Stimulated activated CD8-positive, alpha-beta memory T cell treated with anti-CD3 and anti-CD28 coated beads, Interleukin-7, amount 100 ng/mL, for 48 hours (primary cell): ENCODE measurements at regions not wholly inside any gene's neighbourhood (a gene's known extent, or its start where the extent isn't known, plus 50 kb on each side); places are given as distances from the start of the nearest gene placed in this dataset.
"Not testable (repeated sequence)": the region's sequence is repeated elsewhere in the genome, so short reads cannot be mapped to it uniquely, and the experiment has no call there.

Experiments used
- DNase-seq, 2 donors: peaks; one replicate each; pipeline ENCODE4 v3.0.0-alpha.2; 2020; ENCODE audit warnings: low read depth in 1 of 2; ENCODE audit errors: extremely low read depth in 1 of 2

GRCh38 chr2:60259781-60260180, 293.7 kb downstream of the BCL11A start:
- DNase-seq = no peak

GRCh38 chr2:60252581-60253150, 300.8 kb downstream of the BCL11A start:
- DNase-seq = no peak

- no peak for DNase-seq
Measured at GRCh38 chr2:60251247-60251646, 302.2 kb downstream of the BCL11A start.

DNA sequence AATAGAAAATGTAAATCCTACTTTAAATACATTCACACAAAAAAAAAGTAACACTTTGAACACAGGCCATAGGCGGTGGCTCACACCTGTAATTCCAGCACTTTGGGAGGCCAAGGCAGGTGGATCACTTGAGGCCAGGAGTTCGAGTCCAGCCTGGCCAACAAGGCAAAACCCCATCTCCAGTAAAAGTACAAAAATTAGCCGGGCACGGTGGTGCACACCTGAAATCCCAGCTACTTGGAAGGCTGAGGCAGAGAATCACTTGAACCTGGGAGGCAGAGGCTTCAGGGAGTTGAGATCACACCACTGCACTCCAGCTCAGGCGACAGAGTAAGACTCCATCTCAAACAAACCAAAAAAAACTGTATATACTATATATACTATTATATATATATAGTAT, 303.6 kb downstream of the BCL11A start:
- no peak for DNase-seq

GRCh38 chr2:60247471-60247870, 306.0 kb downstream of the BCL11A start:
- DNase-seq = no peak

- no peak for DNase-seq
Measured at GRCh38 chr2:60246583-60246982, 306.9 kb downstream of the BCL11A start.

DNA sequence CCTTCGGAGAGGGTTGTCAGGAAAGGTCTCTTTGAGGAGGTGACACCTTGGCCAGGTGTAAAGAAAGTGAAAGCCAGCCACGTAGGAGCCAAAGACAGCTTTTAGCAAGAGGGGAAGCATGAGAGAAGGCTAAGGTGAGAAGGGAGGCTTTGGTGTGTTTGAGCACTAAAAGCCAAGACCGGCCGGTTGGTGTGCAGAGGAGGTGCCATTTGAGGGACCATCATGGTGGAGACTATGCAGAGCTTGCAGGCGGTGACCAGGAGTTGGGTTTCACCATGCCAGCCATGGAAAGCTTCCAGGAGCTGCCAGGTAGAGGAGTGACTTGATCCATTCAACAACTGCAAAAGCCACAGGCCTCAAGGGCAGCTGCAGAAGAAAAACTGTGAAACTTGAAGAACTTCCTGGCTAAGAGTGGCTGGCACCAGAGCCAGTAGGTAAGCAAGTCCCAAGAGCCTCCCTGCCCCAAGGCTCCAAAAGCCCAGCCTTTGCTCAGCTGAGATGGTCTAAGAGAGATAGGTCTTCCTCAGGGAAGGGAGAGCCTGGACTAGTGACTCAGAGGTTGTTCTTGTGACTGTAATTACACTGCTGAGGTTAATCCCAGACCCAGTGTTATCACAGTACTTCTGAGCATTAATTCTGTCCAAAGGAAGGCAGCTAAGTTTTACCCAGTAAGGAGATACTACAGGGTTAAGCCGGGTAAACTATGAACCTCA, 319.0 kb downstream of the BCL11A start:
- DNase-seq = no peak

GRCh38 chr2:60230596-60230995, 322.9 kb downstream of the BCL11A start:
- DNase-seq = no peak

DNA sequence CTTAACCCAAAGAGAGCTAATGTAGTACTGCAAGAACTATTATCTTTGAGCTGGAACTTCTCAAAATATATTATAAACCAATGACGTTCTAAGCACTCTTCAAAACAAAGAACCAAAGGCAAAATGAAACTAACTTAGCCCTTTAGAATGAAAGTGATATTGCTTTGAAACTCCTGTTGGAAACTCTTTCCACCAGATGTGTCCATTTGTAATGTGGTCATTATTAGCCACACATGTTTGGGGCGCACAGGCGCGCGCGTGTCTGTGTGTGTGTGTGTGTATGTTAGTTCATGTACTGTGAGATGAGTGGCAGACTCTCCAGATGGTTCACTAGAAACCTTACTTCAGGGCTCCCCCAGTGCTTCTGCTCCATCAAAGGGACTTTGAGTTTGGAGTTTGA, 323.4 kb downstream of the BCL11A start:
- no peak for DNase-seq

GRCh38 chr2:60226943-60227342, 326.5 kb downstream of the BCL11A start:
- no peak for DNase-seq

DNA sequence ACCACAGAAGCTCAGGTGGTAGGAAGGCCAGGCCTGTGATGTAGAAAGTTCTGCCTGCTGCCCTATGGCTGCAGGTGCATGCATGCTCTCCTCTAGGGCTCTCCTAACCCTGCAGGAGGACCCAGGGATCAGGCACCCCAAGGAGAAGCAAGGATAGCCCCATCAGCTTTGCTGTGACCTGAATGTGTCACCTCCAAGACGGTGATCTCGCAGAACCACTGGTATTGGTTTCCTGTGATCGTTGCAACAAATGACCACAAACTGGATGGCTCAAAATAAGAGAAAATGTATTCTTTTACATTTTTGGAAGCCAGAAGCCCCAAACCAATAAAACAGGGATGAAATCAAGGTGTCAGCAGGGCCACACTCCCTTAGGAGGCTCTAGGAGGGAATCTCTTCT, 327.3 kb downstream of the BCL11A start:
- no peak for DNase-seq

GRCh38 chr2:60223859-60224258, 329.6 kb downstream of the BCL11A start:
- DNase-seq = no peak

DNA sequence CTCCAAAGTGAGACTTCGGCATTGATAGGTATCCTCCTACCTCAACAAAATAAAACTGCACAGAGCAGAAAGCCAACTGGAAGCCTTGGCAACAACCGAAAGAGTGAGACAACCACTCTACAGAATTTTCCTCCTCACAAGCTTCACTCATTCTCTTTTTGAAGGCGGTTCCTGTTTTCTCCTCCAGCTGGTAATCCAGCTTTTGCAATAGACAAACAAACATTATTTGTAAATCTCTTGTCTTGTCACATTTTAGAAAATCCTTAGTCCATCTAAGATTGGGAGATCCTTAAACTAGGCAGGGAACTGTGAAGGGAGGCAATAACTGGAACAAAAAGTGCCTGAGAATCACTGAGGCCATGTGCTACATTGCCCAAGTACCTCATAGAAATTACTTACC, 332.4 kb downstream of the BCL11A start:
- no peak for DNase-seq

- no peak for DNase-seq
Measured at GRCh38 chr2:60219536-60219935, 333.9 kb downstream of the BCL11A start.

- DNase-seq = no peak
Measured at GRCh38 chr2:60216452-60216995, 336.9 kb downstream of the BCL11A start.

GRCh38 chr2:60215386-60215901, 338.0 kb downstream of the BCL11A start:
- no peak for DNase-seq

GRCh38 chr2:60214626-60214875, 338.9 kb downstream of the BCL11A start:
- DNase-seq = no peak

- no peak for DNase-seq
Measured at GRCh38 chr2:60213865-60214625, 339.4 kb downstream of the BCL11A start.

DNA sequence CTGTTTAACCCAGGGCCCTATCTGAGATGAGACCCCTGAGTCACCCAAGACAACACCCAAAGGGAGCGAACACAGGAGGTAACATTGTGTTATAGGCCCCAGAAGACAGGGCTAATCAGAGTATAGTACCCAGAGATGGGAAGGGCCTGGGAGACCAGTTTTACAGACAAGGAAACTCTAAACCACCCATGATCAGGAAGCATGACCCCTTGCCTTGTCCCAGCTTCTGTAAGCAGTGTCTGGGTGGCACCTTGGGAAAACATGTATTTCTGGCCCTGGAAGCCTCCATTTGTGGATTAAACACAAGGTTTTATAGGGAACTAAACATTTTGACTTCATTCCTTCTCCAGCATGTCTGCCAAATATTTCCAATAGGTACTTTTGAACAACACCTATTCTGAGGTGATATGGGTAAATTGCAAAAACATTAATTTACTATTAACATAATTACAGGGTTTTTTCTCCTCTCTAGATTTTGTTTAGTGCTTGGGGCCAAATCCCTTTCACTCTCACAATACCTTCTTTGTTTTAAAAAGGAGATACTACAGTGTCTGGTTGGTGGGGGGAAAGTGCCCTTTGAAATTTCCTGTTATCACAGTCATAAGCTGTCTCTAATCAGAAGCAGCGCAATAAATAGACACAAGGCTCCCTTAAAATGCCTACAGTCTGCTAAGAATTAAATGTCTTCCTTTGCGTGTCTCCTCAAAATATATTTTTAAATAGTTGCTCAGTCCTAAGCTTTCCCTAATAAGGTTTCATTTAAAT, 341.1 kb downstream of the BCL11A start:
- no peak for DNase-seq

- not testable (repeated sequence) for DNase-seq
Measured at GRCh38 chr2:60189006-60189405, 364.4 kb downstream of the BCL11A start.

- DNase-seq = no peak
Measured at GRCh38 chr2:60175290-60175689, 378.2 kb downstream of the BCL11A start.
